ENCODE measurements at regions not wholly inside any gene's neighbourhood (a gene's known extent, or its start where the extent isn't known, plus 50 kb on each side); places are given as distances from the start of the nearest gene placed in this dataset.

DNA sequence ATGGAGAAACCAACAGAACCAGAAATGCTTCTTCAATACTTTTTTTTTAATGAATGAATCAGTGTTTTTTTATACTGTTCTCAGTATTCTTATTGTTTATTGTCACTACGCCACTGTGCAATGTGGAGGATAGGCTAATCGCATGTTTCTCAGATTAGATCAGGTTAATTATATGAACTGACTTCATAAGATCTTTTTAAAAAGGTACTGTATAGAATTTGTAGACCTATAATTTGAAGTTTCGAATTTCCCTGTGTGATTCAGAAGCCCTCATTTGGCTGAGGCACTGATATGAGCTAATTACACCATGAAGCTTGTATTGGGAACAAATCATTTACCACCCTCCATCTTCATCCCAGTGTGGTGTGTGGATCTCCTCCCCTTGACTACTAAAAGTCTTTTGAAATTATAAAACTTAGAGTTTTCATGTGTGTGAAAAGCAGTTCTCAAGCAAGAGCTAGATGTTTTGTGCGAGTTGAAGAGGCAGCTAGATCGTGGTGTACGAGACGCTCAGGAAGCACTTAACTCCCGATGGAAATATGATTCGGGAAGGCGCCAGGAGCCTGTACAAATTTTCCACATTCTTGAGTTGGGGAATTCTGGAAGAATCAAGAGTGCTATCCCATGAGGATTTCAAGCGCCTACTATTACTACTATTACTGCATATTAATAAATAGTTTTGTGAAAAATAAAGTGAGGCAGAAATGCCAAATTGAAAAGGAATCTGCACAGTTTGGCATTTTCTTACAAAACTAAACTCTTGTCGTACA is 52.1 kb upstream of the KCNE2 start:
- H3K4me3 ChIP-seq (ENCODE audit: low read depth, low read length), result no peak overlapping the region
- no peak overlapping the region for H3K27ac ChIP-seq (ENCODE audit: low read depth, low read length)
- CTCF ChIA-PET, result no interaction called here
- no peak for DNase-seq (ENCODE audit: low read depth, low spot score)
- POLR2A ChIA-PET, result no interaction called here
- H3K27me3 ChIP-seq (ENCODE audit: control insufficient read depth, insufficient read depth, low read length), result peaks cover 2% of the 10 kb centered on the region
- TF ChIP-seq, protein P1, sequence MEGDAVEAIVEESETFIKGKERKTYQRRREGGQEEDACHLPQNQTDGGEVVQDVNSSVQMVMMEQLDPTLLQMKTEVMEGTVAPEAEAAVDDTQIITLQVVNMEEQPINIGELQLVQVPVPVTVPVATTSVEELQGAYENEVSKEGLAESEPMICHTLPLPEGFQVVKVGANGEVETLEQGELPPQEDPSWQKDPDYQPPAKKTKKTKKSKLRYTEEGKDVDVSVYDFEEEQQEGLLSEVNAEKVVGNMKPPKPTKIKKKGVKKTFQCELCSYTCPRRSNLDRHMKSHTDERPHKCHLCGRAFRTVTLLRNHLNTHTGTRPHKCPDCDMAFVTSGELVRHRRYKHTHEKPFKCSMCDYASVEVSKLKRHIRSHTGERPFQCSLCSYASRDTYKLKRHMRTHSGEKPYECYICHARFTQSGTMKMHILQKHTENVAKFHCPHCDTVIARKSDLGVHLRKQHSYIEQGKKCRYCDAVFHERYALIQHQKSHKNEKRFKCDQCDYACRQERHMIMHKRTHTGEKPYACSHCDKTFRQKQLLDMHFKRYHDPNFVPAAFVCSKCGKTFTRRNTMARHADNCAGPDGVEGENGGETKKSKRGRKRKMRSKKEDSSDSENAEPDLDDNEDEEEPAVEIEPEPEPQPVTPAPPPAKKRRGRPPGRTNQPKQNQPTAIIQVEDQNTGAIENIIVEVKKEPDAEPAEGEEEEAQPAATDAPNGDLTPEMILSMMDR (IDR thresholded peaks at IDR 0.05; ENCODE audit: low read depth, low read length), result no peak
- no peaks in the 10 kb centered on the region for H3K9me3 ChIP-seq (ENCODE audit: control insufficient read depth, insufficient read depth, low read length)

DNA sequence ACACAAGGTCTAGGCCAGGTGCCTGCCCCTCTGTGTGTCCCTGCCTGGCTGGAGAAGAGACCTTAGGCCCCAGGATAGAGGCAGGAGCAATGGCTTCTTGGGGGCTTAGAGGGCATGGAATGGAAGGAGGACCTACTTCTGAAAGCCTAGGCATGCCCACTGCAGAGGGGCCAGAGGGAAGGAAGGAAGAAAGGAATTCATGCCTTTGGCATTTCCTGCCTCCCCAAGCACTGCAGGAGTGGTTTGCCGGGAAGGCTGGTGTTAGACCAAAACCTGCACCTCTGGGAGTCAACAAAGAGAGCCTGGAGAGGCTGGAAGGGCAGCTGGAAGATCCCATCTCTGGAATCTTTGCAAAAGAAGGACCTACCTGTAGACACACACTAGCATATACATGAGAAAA is 50.7 kb upstream of the KCNE2 start:
- TF ChIP-seq, protein P1 (IDR thresholded peaks at IDR 0.05; ENCODE audit: low read depth, low read length), result no peak
- no peak for DNase-seq (ENCODE audit: low read depth, low spot score)
- Histone ChIP-seq H3K4me3 (ENCODE audit: low read depth, low read length) (no peak overlapping the region), H3K27me3 (ENCODE audit: control insufficient read depth, insufficient read depth, low read length) (peaks cover 6% of the 10 kb centered on the region), H3K27ac (ENCODE audit: low read depth, low read length) (no peak overlapping the region), H3K9me3 (ENCODE audit: control insufficient read depth, insufficient read depth, low read length) (no peaks in the 10 kb centered on the region)
- ChIA-PET POLR2A (no interaction called here), CTCF (interaction anchor here (1.2 kb wide), 1 partner anchor 9 kb away, joined by 3 read pairs; no protein-coding TSS in a partner anchor)
